GM21576 (cell line): ENCODE measurements at regions not wholly inside any gene's neighbourhood (a gene's known extent, or its start where the extent isn't known, plus 50 kb on each side); places are given as distances from the start of the nearest gene placed in this dataset.
"Not testable (repeated sequence)": the region's sequence is repeated elsewhere in the genome, so short reads cannot be mapped to it uniquely, and the experiment has no call there.

ENCODE experiments used
- ATAC-seq: cut with Tn5 transposase; IDR thresholded peaks from one replicate; pipeline ENCODE4 v1.9.1; 2021; ENCODE audit warnings: mild to moderate bottlenecking, moderate library complexity; ENCODE audit not compliant: unreplicated experiment

- ATAC-seq, result no peak
These were observed 50.4 kb downstream of the HAPSTR1 start for GRCh38 chr16:9141813-9142212.

GRCh38 chr16:9144106-9144505, 52.7 kb downstream of the HAPSTR1 start:
- no peak for ATAC-seq

- ATAC-seq, result no peak
These were observed 57.1 kb downstream of the HAPSTR1 start for GRCh38 chr16:9148374-9149015.

- no peak for ATAC-seq
These were observed 59.6 kb downstream of the HAPSTR1 start for GRCh38 chr16:9151074-9151473.

- no peak for ATAC-seq
These were observed 60.2 kb downstream of the HAPSTR1 start for GRCh38 chr16:9151597-9151996.

- ATAC-seq, result no peak
These were observed 61.4 kb downstream of the HAPSTR1 start for GRCh38 chr16:9152649-9153501.

GRCh38 chr16:9153502-9153864, 62.0 kb downstream of the HAPSTR1 start:
- ATAC-seq, result no peak

GRCh38 chr16:9154567-9155410, 63.3 kb downstream of the HAPSTR1 start:
- no peak for ATAC-seq

- ATAC-seq, result no peak
These were observed 64.4 kb downstream of the HAPSTR1 start for GRCh38 chr16:9155871-9156270.

GRCh38 chr16:9159839-9160550, 68.6 kb downstream of the HAPSTR1 start:
- no peak for ATAC-seq

GRCh38 chr16:9160551-9160911, 69.1 kb downstream of the HAPSTR1 start:
- ATAC-seq, result no peak

- no peak for ATAC-seq
These were observed 74.2 kb downstream of the HAPSTR1 start for GRCh38 chr16:9165681-9166080.

- not testable (repeated sequence) for ATAC-seq
These were observed 75.0 kb downstream of the HAPSTR1 start for GRCh38 chr16:9166326-9166993.

GRCh38 chr16:9169094-9169493, 77.7 kb downstream of the HAPSTR1 start:
- no peak for ATAC-seq

GRCh38 chr16:9170470-9170869, 79.0 kb downstream of the HAPSTR1 start:
- ATAC-seq, result no peak

GRCh38 chr16:9176547-9177418, 85.3 kb downstream of the HAPSTR1 start:
- no peak for ATAC-seq

- no peak for ATAC-seq
These were observed 86.4 kb downstream of the HAPSTR1 start for GRCh38 chr16:9177861-9178260.

GRCh38 chr16:9183682-9184353, 92.4 kb downstream of the HAPSTR1 start:
- no peak for ATAC-seq

- no peak for ATAC-seq
These were observed 92.9 kb downstream of the HAPSTR1 start for GRCh38 chr16:9184354-9184690.
